Tibial artery (tissue), 4 donors: ENCODE measurements at regions not wholly inside any gene's neighbourhood (a gene's known extent, or its start where the extent isn't known, plus 50 kb on each side); places are given as distances from the start of the nearest gene placed in this dataset.

Source experiments
- DNase-seq, 2 donors: peaks; one replicate each; pipeline ENCODE4 v3.0.0-alpha.2; 2019
- H3K27ac ChIP-seq, 2 donors: fragments of 200-600 bp; sonication (generic) in 1 of 2; 1 replicate in 1 of 2; 2 replicates in 1 of 2; pipeline ENCODE4 v1.5.1; 2018 to 2019; ENCODE audit warnings: mild to moderate bottlenecking in 1 of 2
- H3K27me3 ChIP-seq, 2 donors: fragments of 200-600 bp; sonication (generic) in 1 of 2; one replicate each; pipeline versions ENCODE4 v1.5.1 to v1.6.0; 2016 to 2019
- H3K36me3 ChIP-seq, 3 donors: fragments of 200-600 bp; sonication (generic) in 2 of 3; one replicate each; pipeline ENCODE4 v1.5.1; 2016 to 2019; ENCODE audit warnings: mild to moderate bottlenecking in 2 of 3
- H3K4me1 ChIP-seq, 4 donors: fragments of 200-600 bp; sonication (generic) in 2 of 4; 1 replicate in 3 of 4; 2 replicates in 1 of 4; pipeline ENCODE4 v1.5.1; 2016 to 2019
- H3K4me3 ChIP-seq, 2 donors: fragments of 200-600 bp; sonication (generic) in 1 of 2; 1 replicate in 1 of 2; 2 replicates in 1 of 2; pipeline ENCODE4 v1.5.1; 2018 to 2019; ENCODE audit warnings: mild to moderate bottlenecking in 2 of 2
- H3K9me3 ChIP-seq, 3 donors: fragments of 200-600 bp; sonication (generic) in 1 of 3; one replicate each; pipeline ENCODE4 v1.5.1; 2016 to 2019
- intact Hi-C: fragments of 100-400 bp; cut with DNase I; formaldehyde crosslinking; loops from one replicate; pipeline ENCODE4 v1.15.0; 2023; ENCODE audit warnings: low total_unique reads
- TF ChIP-seq, protein P1 (sequence below), 2 experiments: fragments of 200-600 bp in 1 of 2; fragments of 450-650 bp in 1 of 2; IDR thresholded peaks; one replicate each; pipeline ENCODE4 v1.5.1; 2017 to 2019; ENCODE audit warnings: antibody characterized with exemption in 2 of 2, mild to moderate bottlenecking in 1 of 2, moderate library complexity in 1 of 2

DNA sequence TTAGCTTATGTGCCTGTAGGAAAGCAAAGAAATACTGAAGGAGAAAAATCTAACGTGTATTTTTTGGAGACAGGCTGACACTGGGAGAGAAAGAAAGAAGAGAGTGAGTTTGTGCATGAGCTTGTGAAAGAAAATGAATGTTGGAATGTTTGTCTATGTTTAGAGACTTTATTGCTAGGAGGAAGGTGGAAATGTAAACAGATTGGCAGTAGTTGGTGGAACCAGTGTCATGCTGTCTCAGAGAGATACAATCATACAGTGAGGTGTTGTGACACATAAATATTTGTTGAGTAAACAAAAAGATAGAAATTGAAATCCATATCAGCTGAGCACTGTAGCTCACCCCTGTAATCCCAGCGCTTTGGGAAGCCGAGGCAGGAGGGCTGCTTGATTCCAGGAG lies 222.2 kb upstream of the MEIS1 start:
- H3K4me1 ChIP-seq, result no peaks in the 10 kb centered on the region
- no peak for DNase-seq
- no peaks in the 10 kb centered on the region for H3K36me3 ChIP-seq
- intact Hi-C loops, result no loop called here
- TF ChIP-seq, protein P1, sequence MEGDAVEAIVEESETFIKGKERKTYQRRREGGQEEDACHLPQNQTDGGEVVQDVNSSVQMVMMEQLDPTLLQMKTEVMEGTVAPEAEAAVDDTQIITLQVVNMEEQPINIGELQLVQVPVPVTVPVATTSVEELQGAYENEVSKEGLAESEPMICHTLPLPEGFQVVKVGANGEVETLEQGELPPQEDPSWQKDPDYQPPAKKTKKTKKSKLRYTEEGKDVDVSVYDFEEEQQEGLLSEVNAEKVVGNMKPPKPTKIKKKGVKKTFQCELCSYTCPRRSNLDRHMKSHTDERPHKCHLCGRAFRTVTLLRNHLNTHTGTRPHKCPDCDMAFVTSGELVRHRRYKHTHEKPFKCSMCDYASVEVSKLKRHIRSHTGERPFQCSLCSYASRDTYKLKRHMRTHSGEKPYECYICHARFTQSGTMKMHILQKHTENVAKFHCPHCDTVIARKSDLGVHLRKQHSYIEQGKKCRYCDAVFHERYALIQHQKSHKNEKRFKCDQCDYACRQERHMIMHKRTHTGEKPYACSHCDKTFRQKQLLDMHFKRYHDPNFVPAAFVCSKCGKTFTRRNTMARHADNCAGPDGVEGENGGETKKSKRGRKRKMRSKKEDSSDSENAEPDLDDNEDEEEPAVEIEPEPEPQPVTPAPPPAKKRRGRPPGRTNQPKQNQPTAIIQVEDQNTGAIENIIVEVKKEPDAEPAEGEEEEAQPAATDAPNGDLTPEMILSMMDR (IDR thresholded peaks at IDR 0.05), result no peak
- no peaks in the 10 kb centered on the region for H3K9me3 ChIP-seq
- no peaks in the 10 kb centered on the region for H3K27me3 ChIP-seq
- H3K27ac ChIP-seq, result no peak overlapping the region
- H3K4me3 ChIP-seq, result no peak overlapping the region

- DNase-seq, result no peak
- H3K27me3 ChIP-seq, result no peaks in the 10 kb centered on the region
- no peaks in the 10 kb centered on the region for H3K36me3 ChIP-seq
- H3K27ac ChIP-seq, result no peak overlapping the region
- TF ChIP-seq, protein P1 (IDR thresholded peaks at IDR 0.05), result no peak
- no peak overlapping the region for H3K4me3 ChIP-seq
- H3K9me3 ChIP-seq, result peaks cover 0 to 6% (median 0%) of the 10 kb centered on the region in 3 donors
- H3K4me1 ChIP-seq, result no peaks in the 10 kb centered on the region
- intact Hi-C loops, result no loop called here
These were observed 232.3 kb upstream of the MEIS1 start for GRCh38 chr2:66202586-66202985.

DNA sequence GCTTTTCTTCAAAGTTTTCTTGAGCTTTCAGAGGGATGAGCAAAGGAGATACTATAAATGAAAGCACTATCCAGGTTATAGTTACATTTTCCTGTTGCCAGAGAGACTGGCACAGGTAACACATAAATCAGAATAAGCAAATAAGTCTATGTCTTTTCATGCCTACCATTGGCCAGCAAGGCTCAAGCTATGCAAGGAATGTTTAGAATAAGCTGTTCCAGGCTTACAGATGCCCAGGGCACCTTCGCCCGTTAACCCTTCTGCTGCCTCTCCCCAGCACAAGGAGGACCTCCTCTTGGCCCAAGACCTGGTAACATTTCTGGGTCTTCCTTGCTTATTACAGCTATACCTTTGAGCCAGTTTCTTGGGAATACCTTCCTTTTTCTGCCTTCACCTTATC lies 233.7 kb upstream of the MEIS1 start:
- no peak for DNase-seq
- no peak overlapping the region for H3K27ac ChIP-seq
- no peaks in the 10 kb centered on the region for H3K4me1 ChIP-seq
- H3K4me3 ChIP-seq, result no peak overlapping the region
- TF ChIP-seq, protein P1 (IDR thresholded peaks at IDR 0.05), result no peak
- no peaks in the 10 kb centered on the region for H3K27me3 ChIP-seq
- peaks cover 0 to 6% (median 0%) of the 10 kb centered on the region in 3 donors for H3K9me3 ChIP-seq
- H3K36me3 ChIP-seq, result no peaks in the 10 kb centered on the region
- intact Hi-C loops, result no loop called here

DNA sequence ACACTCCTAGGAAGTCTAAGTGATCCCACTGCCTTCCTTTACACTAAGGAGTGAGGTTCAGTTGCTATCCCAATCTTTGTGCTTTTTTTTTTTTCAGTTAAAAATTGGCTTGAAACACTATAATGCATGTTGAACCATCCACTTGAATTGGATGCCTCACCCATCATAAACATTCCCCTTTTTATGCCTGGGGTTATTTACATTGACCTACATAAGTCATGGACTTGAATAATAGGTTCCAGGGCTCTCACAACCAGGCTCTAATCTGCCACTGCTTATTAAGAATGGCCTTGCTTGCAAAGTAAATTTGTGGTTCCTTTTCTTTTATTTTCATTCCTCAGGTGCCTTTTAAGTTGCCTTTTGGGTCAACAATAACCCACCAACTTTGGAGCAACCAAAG lies 236.1 kb upstream of the MEIS1 start:
- no peaks in the 10 kb centered on the region for H3K27me3 ChIP-seq

DNA sequence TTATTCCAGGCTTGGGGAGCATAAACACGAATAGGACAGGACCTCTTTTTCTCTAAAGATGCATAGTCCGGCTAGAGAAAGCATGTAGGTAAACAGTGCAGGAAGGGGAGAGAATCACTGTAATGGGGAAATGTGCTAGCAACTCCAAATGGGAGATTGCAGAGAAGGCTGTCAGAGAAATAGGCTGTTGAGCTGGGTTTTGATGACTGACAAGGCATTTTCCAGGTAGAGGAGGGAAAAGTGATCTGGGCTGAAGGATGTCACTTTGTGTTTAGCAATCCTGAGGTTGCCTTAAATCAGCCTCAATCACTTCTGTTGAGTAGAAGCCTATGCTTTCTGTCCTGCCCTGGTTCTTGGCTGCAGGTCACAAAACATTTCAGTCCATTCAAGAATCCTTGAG lies 242.0 kb upstream of the MEIS1 start:
- Histone ChIP-seq H3K9me3 (no peaks in the 10 kb centered on the region), H3K4me1 (no peaks in the 10 kb centered on the region), H3K27me3 (no peaks in the 10 kb centered on the region), H3K27ac (no peak overlapping the region), H3K36me3 (no peaks in the 10 kb centered on the region), H3K4me3 (no peak overlapping the region)
- TF ChIP-seq, protein P1 (IDR thresholded peaks at IDR 0.05), result no peak
- DNase-seq, result no peak
- intact Hi-C loops, result no loop called here

More for the DNA sequence above, 236.1 kb upstream of the MEIS1 start:
- DNase-seq, result no peak
- Histone ChIP-seq H3K4me3 (no peak overlapping the region), H3K27ac (no peak overlapping the region), H3K9me3 (no peaks in the 10 kb centered on the region), H3K4me1 (no peaks in the 10 kb centered on the region), H3K36me3 (no peaks in the 10 kb centered on the region)
- TF ChIP-seq, protein P1 (IDR thresholded peaks at IDR 0.05), result no peak
- intact Hi-C loops, result no loop called here

DNA sequence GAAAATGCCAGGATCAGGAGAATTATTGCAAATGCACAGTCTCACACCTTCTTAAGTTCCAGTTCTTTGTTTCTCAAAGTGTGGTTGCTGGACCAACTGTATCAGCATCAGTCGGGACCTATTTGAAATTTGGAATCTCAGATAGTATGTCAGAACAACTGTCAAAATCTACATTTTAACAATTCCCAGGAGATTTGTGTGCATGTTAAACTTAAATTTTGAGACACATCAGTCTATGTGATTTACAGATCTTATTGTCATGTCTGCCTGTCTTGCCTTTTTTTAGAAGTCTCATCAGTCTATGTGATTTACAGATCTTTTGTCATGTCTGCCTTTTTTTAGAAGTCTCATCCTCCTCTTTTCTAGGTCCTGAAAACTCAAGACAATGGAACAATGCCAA lies 243.6 kb upstream of the MEIS1 start:
- H3K9me3 ChIP-seq, result no peaks in the 10 kb centered on the region
- TF ChIP-seq, protein P1 (IDR thresholded peaks at IDR 0.05), result no peak
- intact Hi-C loops, result no loop called here
- H3K27me3 ChIP-seq, result no peaks in the 10 kb centered on the region
- H3K36me3 ChIP-seq, result no peaks in the 10 kb centered on the region
- no peaks in the 10 kb centered on the region for H3K4me1 ChIP-seq
- no peak for DNase-seq
- no peak overlapping the region for H3K27ac ChIP-seq
- H3K4me3 ChIP-seq, result no peak overlapping the region
